Ovary (tissue), 7 donors: ENCODE measurements at regions not wholly inside any gene's neighbourhood (a gene's known extent, or its start where the extent isn't known, plus 50 kb on each side); places are given as distances from the start of the nearest gene placed in this dataset.

ENCODE experiments used
- DNase-seq, 5 donors: peaks; one replicate each; pipeline ENCODE4 v3.0.0-alpha.2; 2019 to 2020
- H3K27ac ChIP-seq, 2 donors: fragments of 200-600 bp; one replicate each; pipeline versions ENCODE4 v1.5.1 to v1.8.0; 2019 to 2022
- H3K27me3 ChIP-seq: fragments of 200-600 bp; one replicate; pipeline ENCODE4 v1.8.0; 2022
- H3K36me3 ChIP-seq: fragments of 200-600 bp; sonication (generic); one replicate; pipeline ENCODE4 v1.5.1; 2019
- H3K4me1 ChIP-seq: one replicate; pipeline ENCODE4 v1.8.1; 2013; ENCODE audit warnings: mild to moderate bottlenecking, moderate library complexity; ENCODE audit not compliant: insufficient read depth
- H3K4me3 ChIP-seq: fragments of 200-600 bp; sonication (generic); one replicate; pipeline ENCODE4 v1.5.1; 2017
- H3K9me3 ChIP-seq, 2 donors: fragments of 200-600 bp in 1 of 2; sonication (generic) in 1 of 2; one replicate each; pipeline versions ENCODE4 v1.5.1 to v1.8.1; 2013 to 2019; ENCODE audit warnings: mild to moderate bottlenecking in 1 of 2, moderate library complexity in 1 of 2
- EP300 ChIP-seq: sonication (generic); formaldehyde crosslinking; IDR thresholded peaks from one replicate; pipeline ENCODE4 v1.6.1; 2017; ENCODE audit warnings: antibody characterized with exemption
- POLR2A ChIP-seq: fragments of 450-650 bp; IDR thresholded peaks from one replicate; pipeline ENCODE4 v1.6.1; 2017; ENCODE audit warnings: antibody characterized with exemption, mild to moderate bottlenecking, moderate library complexity
- WGBS, 3 donors: extraction: QIAGEN DNeasy Blood & Tissue Kit in 1 of 3; methylation state at CpG; one replicate each; pipeline versions ENCODE4 v1.1.5 to v1.1.7; 2013 to 2017; 5-methylcytosine and 5-hydroxymethylcytosine counted together
- intact Hi-C, 4 donors: fragments of 100-400 bp; cut with DNase I; formaldehyde crosslinking; loops; one replicate each; pipeline versions ENCODE4 v1.11.0 to v1.15.1; 2022 to 2023
- TF ChIP-seq, protein P1 (sequence below), 3 donors: fragments of 450-650 bp in 2 of 3; fragments of 200-600 bp in 1 of 3; IDR thresholded peaks; one replicate each; pipeline versions ENCODE4 v1.5.1 to v1.8.0; 2016 to 2022; ENCODE audit warnings: antibody characterized with exemption in 3 of 3, mild to moderate bottlenecking in 1 of 3
- donor health status: DM: no; HTN: no; CAD: no; lungs with moderate emphysema.
- donor health status: DM: no; HTN: no; CAD: no.
- donor health status: Bipolar disorder and iron deficiency.
- donor health status: DM: no; HTN: no; CAD: no.
- donor health status: DM: yes; HTN: yes; CAD: no.

DNA sequence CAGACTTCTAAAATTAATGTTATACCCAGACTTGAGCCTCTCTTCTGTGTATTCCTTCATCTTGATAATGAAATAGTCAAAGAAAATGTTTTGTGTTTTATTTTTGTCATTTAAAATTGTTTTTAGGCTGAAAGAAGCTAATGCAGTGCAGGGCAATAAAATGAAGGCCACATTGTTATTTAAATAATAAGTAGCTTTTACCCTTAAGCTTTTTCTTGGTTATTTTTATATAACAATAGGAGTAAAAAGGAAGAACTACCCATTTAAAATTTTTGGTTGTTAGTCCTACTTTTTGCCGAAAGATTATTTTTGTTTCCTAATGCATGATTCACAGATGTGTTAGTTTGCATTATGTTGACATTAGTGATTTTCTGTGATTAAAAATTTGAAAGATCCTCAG, 181.0 kb upstream of the MEOX2 start:
- intact Hi-C loops: no loop called here
- H3K36me3 ChIP-seq: no peaks in the 10 kb centered on the region
- H3K9me3 ChIP-seq: no peaks in the 10 kb centered on the region
- H3K4me3 ChIP-seq: no peak overlapping the region
- no peaks in the 10 kb centered on the region for H3K4me1 ChIP-seq
- TF ChIP-seq, protein P1, sequence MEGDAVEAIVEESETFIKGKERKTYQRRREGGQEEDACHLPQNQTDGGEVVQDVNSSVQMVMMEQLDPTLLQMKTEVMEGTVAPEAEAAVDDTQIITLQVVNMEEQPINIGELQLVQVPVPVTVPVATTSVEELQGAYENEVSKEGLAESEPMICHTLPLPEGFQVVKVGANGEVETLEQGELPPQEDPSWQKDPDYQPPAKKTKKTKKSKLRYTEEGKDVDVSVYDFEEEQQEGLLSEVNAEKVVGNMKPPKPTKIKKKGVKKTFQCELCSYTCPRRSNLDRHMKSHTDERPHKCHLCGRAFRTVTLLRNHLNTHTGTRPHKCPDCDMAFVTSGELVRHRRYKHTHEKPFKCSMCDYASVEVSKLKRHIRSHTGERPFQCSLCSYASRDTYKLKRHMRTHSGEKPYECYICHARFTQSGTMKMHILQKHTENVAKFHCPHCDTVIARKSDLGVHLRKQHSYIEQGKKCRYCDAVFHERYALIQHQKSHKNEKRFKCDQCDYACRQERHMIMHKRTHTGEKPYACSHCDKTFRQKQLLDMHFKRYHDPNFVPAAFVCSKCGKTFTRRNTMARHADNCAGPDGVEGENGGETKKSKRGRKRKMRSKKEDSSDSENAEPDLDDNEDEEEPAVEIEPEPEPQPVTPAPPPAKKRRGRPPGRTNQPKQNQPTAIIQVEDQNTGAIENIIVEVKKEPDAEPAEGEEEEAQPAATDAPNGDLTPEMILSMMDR (IDR thresholded peaks at IDR 0.05): no peak
- TF ChIP-seq POLR2A: no peak
- no peak for TF ChIP-seq EP300
- no peak for DNase-seq
- H3K27ac ChIP-seq: no peak overlapping the region
- no peaks in the 10 kb centered on the region for H3K27me3 ChIP-seq
- WGBS, 3 donors: 96% methylated on average over 1 of the region's 1 CpG

DNA sequence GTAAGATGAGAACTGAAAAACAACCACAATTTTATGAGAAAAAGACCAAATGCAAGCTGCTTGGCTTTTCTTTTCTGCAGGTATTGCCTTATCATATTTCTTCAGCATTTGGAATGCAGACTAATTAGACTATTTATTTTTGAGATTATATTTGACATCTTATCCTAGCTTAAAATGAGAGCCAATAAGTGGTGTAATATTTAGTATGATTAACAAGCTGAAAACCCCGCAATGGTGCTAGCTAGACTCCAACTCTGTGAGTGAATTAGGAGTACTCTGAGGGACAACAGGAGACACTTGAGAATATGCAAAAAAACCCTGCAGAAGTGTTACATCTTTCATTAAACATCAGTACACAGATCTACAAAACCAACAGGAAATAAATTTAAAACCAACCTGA, 180.3 kb upstream of the MEOX2 start:
- 54 to 78% (median 77%) methylated on average over 1 of the region's 1 CpG for WGBS, 3 donors
- intact Hi-C loops: no loop called here
- Histone ChIP-seq H3K36me3 (no peaks in the 10 kb centered on the region), H3K27me3 (no peaks in the 10 kb centered on the region), H3K4me1 (peaks cover 2% of the 10 kb centered on the region), H3K27ac (no peak overlapping the region), H3K4me3 (no peak overlapping the region), H3K9me3 (no peaks in the 10 kb centered on the region)
- no peak for TF ChIP-seq EP300
- no peak for TF ChIP-seq POLR2A
- TF ChIP-seq, protein P1 (IDR thresholded peaks at IDR 0.05): no peak
- no peak for DNase-seq

DNA sequence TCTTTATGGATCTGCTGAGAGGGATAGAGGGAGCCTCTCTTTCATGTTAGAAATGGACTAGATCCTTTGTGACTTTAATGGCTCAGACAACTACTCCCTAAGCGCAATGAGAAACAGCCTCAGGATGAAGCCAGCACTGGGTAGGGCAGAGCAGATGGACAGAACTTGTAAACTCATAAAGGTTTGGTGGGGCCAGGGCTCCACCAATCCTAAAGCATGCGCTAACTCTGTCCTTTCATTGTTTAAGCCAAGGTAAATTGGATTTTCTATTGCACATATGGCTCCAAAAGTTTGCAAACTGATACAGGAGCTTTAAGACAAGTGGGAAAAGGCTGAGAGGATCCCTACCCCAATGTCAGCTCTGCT, 178.1 kb upstream of the MEOX2 start:
- no peak overlapping the region for H3K4me3 ChIP-seq
- no peaks in the 10 kb centered on the region for H3K27me3 ChIP-seq
- H3K9me3 ChIP-seq: no peaks in the 10 kb centered on the region
- H3K4me1 ChIP-seq: peaks cover 2% of the 10 kb centered on the region
- intact Hi-C loops: no loop called here
- H3K27ac ChIP-seq: no peak overlapping the region
- 96 to 98% (median 97%) methylated on average over 2 of the region's 2 CpGs for WGBS, 3 donors
- DNase-seq: no peak
- H3K36me3 ChIP-seq: no peaks in the 10 kb centered on the region
- TF ChIP-seq, protein P1 (IDR thresholded peaks at IDR 0.05): no peak

DNA sequence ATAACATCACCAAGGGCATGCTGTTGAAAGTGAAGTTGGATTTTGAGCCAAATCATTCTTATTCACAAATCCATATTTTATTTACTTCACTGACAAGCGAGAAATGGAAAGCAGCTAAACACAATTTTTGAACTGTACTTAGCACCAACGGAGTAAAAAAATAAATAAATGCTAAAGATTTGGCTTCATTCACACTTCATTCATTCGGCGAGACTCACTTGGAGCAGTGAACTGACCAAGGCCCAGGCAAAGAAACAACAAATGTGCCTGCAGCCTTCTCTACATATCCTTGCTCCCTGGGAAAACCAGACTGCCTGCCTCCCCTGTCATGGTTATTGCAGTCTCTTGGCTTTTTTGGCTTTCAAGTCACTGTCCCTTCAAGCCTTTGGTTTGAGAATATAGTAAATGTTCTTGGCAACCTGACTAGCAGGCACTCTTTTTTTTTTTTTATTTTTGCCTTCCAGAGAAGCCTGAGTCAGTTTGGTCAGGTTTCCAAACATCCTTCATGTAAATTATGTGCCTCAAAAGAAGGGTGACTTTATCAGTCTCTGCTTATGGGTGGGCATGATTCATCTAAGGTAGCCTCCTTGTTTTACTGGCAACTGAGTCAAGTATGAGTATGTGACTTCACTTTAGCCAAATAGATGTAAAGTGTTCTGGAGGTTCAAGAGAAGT, 177.6 kb upstream of the MEOX2 start:
- Histone ChIP-seq H3K27me3 (no peaks in the 10 kb centered on the region), H3K36me3 (no peaks in the 10 kb centered on the region), H3K9me3 (no peaks in the 10 kb centered on the region), H3K27ac (no peak overlapping the region), H3K4me1 (peaks cover 2% of the 10 kb centered on the region), H3K4me3 (no peak overlapping the region)
- 76 to 93% (median 91%) methylated on average over 4 of the region's 4 CpGs for WGBS, 3 donors
- TF ChIP-seq EP300 (no peak), POLR2A (no peak)
- TF ChIP-seq, protein P1 (IDR thresholded peaks at IDR 0.05): no peak
- DNase-seq: no peak
- intact Hi-C loops: no loop called here
